Lower leg skin (tissue), 4 donors: ENCODE measurements at regions not wholly inside any gene's neighbourhood (a gene's known extent, or its start where the extent isn't known, plus 50 kb on each side); places are given as distances from the start of the nearest gene placed in this dataset.

Source experiments
- DNase-seq, 2 donors: peaks; one replicate each; pipeline ENCODE4 v3.0.0-alpha.2; 2019; ENCODE audit warnings: low spot score in 2 of 2
- H3K4me3 ChIP-seq: fragments of 200-600 bp; sonication (generic); 2 replicates; pipeline ENCODE4 v1.5.1; 2017; ENCODE audit warnings: mild to moderate bottlenecking, low read depth; ENCODE audit not compliant: poor library complexity, severe bottlenecking
- POLR2A ChIP-seq, 2 donors: fragments of 450-650 bp; IDR thresholded peaks; one replicate each; pipeline ENCODE4 v1.6.1; 2016 to 2017; ENCODE audit warnings: antibody characterized with exemption in 2 of 2, mild to moderate bottlenecking in 1 of 2, moderate library complexity in 1 of 2
- WGBS, 2 donors: methylation state at CpG; one replicate each; pipeline ENCODE4 v1.1.5; 2018; 5-methylcytosine and 5-hydroxymethylcytosine counted together
- intact Hi-C: fragments of 100-400 bp; cut with DNase I; formaldehyde crosslinking; loops from one replicate; pipeline ENCODE4 v1.15.0; 2023; ENCODE audit warnings: low total_unique reads
- TF ChIP-seq, protein P1 (sequence below), 3 donors: fragments of 450-650 bp; IDR thresholded peaks; one replicate each; pipeline ENCODE4 v1.5.1; 2016; ENCODE audit warnings: antibody characterized with exemption in 3 of 3, mild to moderate bottlenecking in 3 of 3, moderate library complexity in 2 of 3

DNA sequence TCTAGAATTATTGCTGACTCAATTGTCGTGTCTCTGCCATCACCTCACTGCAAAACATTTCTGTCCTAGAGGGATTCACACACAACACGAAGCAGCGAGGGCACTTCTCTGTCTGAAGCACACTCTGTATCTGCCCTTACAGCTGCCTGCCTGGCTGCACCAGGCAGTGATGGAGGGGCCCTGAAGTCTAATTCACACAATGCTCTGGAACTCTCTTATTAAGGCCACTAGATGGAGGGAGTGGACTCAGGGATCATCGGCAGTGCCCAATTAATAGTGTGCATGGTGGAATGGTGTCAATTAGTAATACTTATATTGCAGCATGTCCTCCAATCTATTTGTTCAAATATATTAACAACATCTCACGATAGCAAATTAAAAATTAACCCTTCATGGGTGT is 157.5 kb upstream of the MAP1B start:
- no peak for DNase-seq

DNA sequence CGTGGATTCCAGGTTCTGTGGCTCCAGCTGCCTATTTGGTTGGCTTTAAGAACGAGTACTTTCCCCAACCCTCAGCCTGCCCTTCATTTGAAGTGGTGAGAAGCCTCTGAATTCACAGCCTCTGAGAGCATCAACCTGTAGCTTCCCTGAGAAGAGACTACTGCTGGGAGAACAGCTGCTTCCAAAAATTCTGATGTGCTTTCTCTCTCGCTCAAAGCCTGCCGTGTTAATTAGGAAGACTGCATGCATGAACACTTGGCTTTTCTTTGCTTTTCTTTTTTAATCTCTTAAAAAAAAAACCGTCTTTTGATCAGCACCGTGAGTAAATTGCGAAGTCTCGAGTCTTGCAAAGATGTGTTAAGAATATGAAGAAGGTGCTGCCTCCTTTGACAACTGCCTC is 153.4 kb upstream of the MAP1B start:
- TF ChIP-seq POLR2A (IDR thresholded peaks at IDR 0.05): no peak
- TF ChIP-seq, protein P1, sequence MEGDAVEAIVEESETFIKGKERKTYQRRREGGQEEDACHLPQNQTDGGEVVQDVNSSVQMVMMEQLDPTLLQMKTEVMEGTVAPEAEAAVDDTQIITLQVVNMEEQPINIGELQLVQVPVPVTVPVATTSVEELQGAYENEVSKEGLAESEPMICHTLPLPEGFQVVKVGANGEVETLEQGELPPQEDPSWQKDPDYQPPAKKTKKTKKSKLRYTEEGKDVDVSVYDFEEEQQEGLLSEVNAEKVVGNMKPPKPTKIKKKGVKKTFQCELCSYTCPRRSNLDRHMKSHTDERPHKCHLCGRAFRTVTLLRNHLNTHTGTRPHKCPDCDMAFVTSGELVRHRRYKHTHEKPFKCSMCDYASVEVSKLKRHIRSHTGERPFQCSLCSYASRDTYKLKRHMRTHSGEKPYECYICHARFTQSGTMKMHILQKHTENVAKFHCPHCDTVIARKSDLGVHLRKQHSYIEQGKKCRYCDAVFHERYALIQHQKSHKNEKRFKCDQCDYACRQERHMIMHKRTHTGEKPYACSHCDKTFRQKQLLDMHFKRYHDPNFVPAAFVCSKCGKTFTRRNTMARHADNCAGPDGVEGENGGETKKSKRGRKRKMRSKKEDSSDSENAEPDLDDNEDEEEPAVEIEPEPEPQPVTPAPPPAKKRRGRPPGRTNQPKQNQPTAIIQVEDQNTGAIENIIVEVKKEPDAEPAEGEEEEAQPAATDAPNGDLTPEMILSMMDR (IDR thresholded peaks at IDR 0.05): no peak
- 92 to 95% methylated on average over 8 of the region's 8 CpGs for WGBS, 2 donors
- intact Hi-C loops: no loop called here
- no peak for DNase-seq
- no peak overlapping the region for H3K4me3 ChIP-seq

More for the DNA sequence above, 157.5 kb upstream of the MAP1B start:
- intact Hi-C loops: no loop called here
- WGBS, 2 donors: 84 to 85% methylated on average over 5 of the region's 5 CpGs
- TF ChIP-seq POLR2A (IDR thresholded peaks at IDR 0.05): no peak
- TF ChIP-seq, protein P1 (IDR thresholded peaks at IDR 0.05): no peak
- H3K4me3 ChIP-seq: no peak overlapping the region

DNA sequence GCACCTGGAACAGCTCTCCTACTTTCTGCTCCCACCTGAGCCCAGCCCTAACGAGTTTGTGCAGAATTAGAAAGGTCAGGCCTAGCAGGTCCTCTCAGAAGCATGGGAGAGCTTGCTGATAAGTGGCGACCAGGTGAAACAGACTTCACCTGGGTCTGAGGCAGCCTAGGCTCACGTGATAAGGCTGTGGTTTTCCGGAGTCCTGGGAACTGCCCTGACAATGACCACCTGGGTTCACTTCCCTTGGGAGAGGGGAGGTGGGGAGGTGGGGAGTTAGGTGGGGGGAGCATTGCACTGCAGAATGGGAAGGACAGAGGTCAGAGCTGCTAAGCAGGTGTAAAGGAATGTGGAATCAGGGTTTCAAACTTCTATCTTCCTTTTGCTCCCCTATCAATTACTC is 152.9 kb upstream of the MAP1B start:
- no peak for TF ChIP-seq POLR2A (IDR thresholded peaks at IDR 0.05)
- TF ChIP-seq, protein P1 (IDR thresholded peaks at IDR 0.05): no peak
- no peak for DNase-seq
- intact Hi-C loops: no loop called here
- H3K4me3 ChIP-seq: no peak overlapping the region
- WGBS, 2 donors: 83 to 84% methylated on average over 4 of the region's 4 CpGs

DNA sequence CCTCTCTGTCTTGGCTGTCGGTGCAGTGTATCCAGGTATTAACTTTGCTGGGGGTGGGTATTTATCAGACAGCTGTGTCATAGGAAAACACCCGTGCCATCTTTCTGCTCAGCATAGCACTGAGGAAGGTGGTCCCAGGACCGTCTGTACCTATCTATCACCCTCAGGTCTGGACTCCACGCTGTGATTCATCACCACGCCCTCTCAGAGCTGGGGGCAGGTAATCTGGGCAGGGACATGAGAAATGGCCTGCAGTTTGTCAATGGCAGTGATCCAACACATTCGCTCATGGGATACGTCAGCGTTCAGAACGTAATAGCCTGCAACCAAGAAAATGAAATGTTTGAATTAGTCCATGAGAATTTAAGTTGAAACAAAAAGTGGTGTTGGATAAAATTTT is 151.6 kb upstream of the MAP1B start:
- DNase-seq: no peak
- TF ChIP-seq, protein P1 (IDR thresholded peaks at IDR 0.05): no peak
- no peak for TF ChIP-seq POLR2A (IDR thresholded peaks at IDR 0.05)
- 61% methylated on average over 9 of the region's 9 CpGs for WGBS, 2 donors
- intact Hi-C loops: no loop called here
- H3K4me3 ChIP-seq: no peak overlapping the region

DNA sequence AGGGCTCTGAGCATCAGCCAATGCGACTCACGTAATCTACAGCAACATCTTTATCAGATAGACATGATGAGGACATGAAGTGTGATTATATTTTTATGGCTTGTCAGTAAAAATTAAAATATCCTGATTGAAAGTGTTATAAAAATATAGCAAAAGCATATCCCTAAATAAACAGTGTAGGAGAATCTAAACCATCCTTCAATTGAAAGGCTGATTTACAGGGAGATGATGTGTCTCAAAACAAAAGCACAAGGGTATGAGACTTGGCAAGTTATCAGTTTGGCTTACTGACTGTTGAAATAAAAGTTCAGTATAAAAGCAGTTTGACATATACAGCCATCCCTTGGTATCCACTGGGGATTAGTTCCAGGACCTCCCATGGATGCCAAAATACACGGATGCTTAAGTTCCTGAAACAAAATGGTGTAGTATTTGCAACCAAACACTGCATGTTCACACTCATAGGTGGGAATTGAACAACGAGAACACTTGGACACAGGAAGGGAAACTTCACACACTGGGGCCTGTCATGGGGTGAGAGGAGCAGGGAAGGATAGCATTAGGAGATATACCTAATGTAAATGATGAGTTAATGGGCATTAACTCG is 149.9 kb upstream of the MAP1B start:
- no peak for DNase-seq
- WGBS, 2 donors: 43 to 51% methylated on average over 5 of the region's 5 CpGs
- TF ChIP-seq, protein P1 (IDR thresholded peaks at IDR 0.05): no peak
- no peak for TF ChIP-seq POLR2A (IDR thresholded peaks at IDR 0.05)
- H3K4me3 ChIP-seq: no peak overlapping the region
- intact Hi-C loops: no loop called here

DNA sequence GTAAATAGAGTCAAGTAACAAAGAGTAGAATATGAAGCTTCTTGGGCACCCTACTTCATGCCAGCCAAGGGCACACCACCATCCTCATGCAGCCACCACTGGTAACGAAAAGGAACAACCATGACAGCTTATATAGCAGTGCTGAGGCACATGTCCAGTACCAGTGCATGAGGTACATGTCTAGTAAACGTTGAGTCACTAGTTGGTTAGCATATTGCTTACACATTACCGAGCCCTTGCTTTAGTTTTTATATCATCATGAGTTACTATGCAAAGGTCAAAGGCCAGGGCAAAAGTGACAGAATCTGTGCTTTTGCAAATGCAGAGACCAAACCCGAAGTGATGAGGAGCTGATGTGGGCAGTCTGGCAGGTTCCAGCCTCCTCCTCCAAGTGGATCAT is 147.1 kb upstream of the MAP1B start:
- 80 to 92% methylated on average over 4 of the region's 4 CpGs for WGBS, 2 donors
- DNase-seq: no peak
- TF ChIP-seq, protein P1 (IDR thresholded peaks at IDR 0.05): no peak
- intact Hi-C loops: no loop called here
- no peak overlapping the region for H3K4me3 ChIP-seq
